SK-N-SH (cell line): ENCODE measurements at regions not wholly inside any gene's neighbourhood (a gene's known extent, or its start where the extent isn't known, plus 50 kb on each side); places are given as distances from the start of the nearest gene placed in this dataset.

ENCODE experiments used
- CTCF ChIA-PET: fragments of 300-600, 350-600 bp; formaldehyde crosslinking; extraction: SDS; loops from one replicate; lab custom pipeline; 2021; lab: Yijun Ruan, JAX
- POLR2A ChIA-PET: fragments of 350-600 bp; sonication (Branson Sonifier 250); formaldehyde crosslinking; extraction: SDS; loops from one replicate; lab custom pipeline; 2020; ENCODE audit warnings: antibody characterized with exemption, inconsistent platforms; lab: Yijun Ruan, JAX
- DNase-seq: peaks from one replicate; pipeline ENCODE4 v3.0.0; 2012
- H2AFZ ChIP-seq: fragments of 200-600 bp; sonication (generic); 2 replicates; pipeline ENCODE4 v1.8.1; 2016; ENCODE audit warnings: antibody characterized with exemption, mild to moderate bottlenecking, low read depth
- H3F3A ChIP-seq: fragments of 200-600 bp; sonication (generic); replicated peaks from 2 replicates; pipeline ENCODE3; 2016; ENCODE audit warnings: antibody characterized with exemption, mild to moderate bottlenecking; ENCODE audit not compliant: insufficient read depth
- H3K27ac ChIP-seq, 2 experiments: fragments of 200-500 bp in 1 of 2; fragments of 200-600 bp in 1 of 2; sonication (Bioruptor generic) in 1 of 2; sonication (generic), shearing (Covaris generic) in 1 of 2; 2 replicates each; pipeline versions ENCODE4 v1.5.1 to v1.6.1; 2014 to 2016; ENCODE audit warnings: low read depth in 2 of 2, inconsistent platforms in 1 of 2, low read length in 1 of 2, mild to moderate bottlenecking in 1 of 2, mixed read lengths in 1 of 2
- H3K27me3 ChIP-seq: fragments of 200-600 bp; sonication (generic), shearing (Covaris generic); 2 replicates; pipeline ENCODE4 v1.6.1; 2016; ENCODE audit warnings: mixed run types; ENCODE audit not compliant: insufficient read depth
- H3K36me3 ChIP-seq, 2 experiments: fragments of 200-500 bp in 1 of 2; fragments of 200-600 bp in 1 of 2; sonication (Bioruptor generic) in 1 of 2; sonication (generic) in 1 of 2; replicated peaks in 1 of 2; 2 replicates each; pipeline versions ENCODE3 to v1.5.1; 2014 to 2016; ENCODE audit warnings: low read length in 1 of 2, mild to moderate bottlenecking in 1 of 2; ENCODE audit not compliant: insufficient read depth in 2 of 2, control insufficient read depth in 1 of 2
- H3K4me1 ChIP-seq, 2 experiments: fragments of 200-500 bp in 1 of 2; fragments of 200-600 bp in 1 of 2; sonication (Bioruptor generic) in 1 of 2; sonication (generic), shearing (Covaris generic) in 1 of 2; 2 replicates each; pipeline versions ENCODE4 v1.5.1 to v1.6.1; 2014 to 2016; ENCODE audit warnings: low read depth in 1 of 2, low read length in 1 of 2, mixed run types in 1 of 2; ENCODE audit not compliant: insufficient read depth in 2 of 2, control insufficient read depth in 1 of 2
- H3K4me2 ChIP-seq: fragments of 200-600 bp; sonication (generic), shearing (Covaris generic); 2 replicates; pipeline ENCODE4 v1.6.1; 2017; ENCODE audit warnings: mixed run types
- H3K4me3 ChIP-seq, 2 experiments: fragments of 200-500 bp in 1 of 2; fragments of 200-600 bp in 1 of 2; sonication (Bioruptor generic) in 1 of 2; sonication (generic), shearing (Covaris generic) in 1 of 2; 2 replicates each; pipeline versions ENCODE4 v1.5.1 to v1.8.1; 2014 to 2016; ENCODE audit warnings: low read depth in 2 of 2, inconsistent platforms in 1 of 2, low read length in 1 of 2, mild to moderate bottlenecking in 1 of 2, mixed read lengths in 1 of 2, moderate library complexity in 1 of 2
- H3K79me2 ChIP-seq: fragments of 200-600 bp; sonication (generic); 2 replicates; pipeline ENCODE4 v1.8.1; 2017; ENCODE audit warnings: mild to moderate bottlenecking; ENCODE audit not compliant: insufficient read depth
- H3K9ac ChIP-seq: fragments of 200-600 bp; sonication (generic); 2 replicates; pipeline ENCODE4 v1.6.1; 2017; ENCODE audit warnings: mixed run types
- H3K9me2 ChIP-seq: fragments of 200-600 bp; sonication (generic); 2 replicates; pipeline ENCODE4 v1.6.1; 2017; ENCODE audit warnings: mixed run types
- H3K9me3 ChIP-seq: fragments of 200-600 bp; sonication (generic); 2 replicates; pipeline ENCODE4 v1.6.1; 2017; ENCODE audit warnings: mixed run types, mild to moderate bottlenecking, moderate library complexity
- H4K20me1 ChIP-seq: fragments of 200-600 bp; sonication (generic); 2 replicates; pipeline ENCODE4 v1.6.1; 2017; ENCODE audit warnings: mild to moderate bottlenecking, mixed run types; ENCODE audit not compliant: insufficient read depth
- EP300 ChIP-seq, 2 experiments: IDR thresholded peaks; 2 replicates each; pipeline versions ENCODE4 v1.4.0 to v1.6.1; 2012; ENCODE audit warnings: borderline replicate concordance in 1 of 2, low read depth in 1 of 2, low read length in 1 of 2
- FOSL2 ChIP-seq: IDR thresholded peaks from 2 replicates; pipeline ENCODE4 v1.4.0; 2012; ENCODE audit warnings: low read depth, mild to moderate bottlenecking, moderate library complexity, borderline replicate concordance
- FOXJ3 ChIP-seq: sonication (generic); formaldehyde crosslinking; IDR thresholded peaks from 2 replicates; pipeline ENCODE4 v1.5.1; 2020; ENCODE audit warnings: mild to moderate bottlenecking, missing genetic modification reagents
- FOXM1 ChIP-seq: IDR thresholded peaks from 2 replicates; pipeline ENCODE4 v1.4.0; 2012; ENCODE audit warnings: low read depth, mild to moderate bottlenecking
- GATA2 ChIP-seq: sonication (generic); formaldehyde crosslinking; IDR thresholded peaks from 2 replicates; pipeline ENCODE4 v1.5.0; 2020; ENCODE audit warnings: mild to moderate bottlenecking, missing genetic modification reagents
- IRF3 ChIP-seq: fragments of 150-350 bp; IDR thresholded peaks from 2 replicates; pipeline ENCODE4 v1.6.1; 2016; ENCODE audit warnings: mild to moderate bottlenecking, low read depth, low read length
- JUND ChIP-seq: IDR thresholded peaks from 2 replicates; pipeline ENCODE4 v1.4.0; 2012
- MEF2A ChIP-seq: IDR thresholded peaks from 2 replicates; pipeline ENCODE4 v1.4.0; 2012; ENCODE audit warnings: low read depth, borderline replicate concordance
- NFIC ChIP-seq: IDR thresholded peaks from 2 replicates; pipeline ENCODE4 v1.4.0; 2012; ENCODE audit warnings: borderline replicate concordance
- NRF1 ChIP-seq: IDR thresholded peaks from 2 replicates; pipeline ENCODE4 v1.6.1; 2012; ENCODE audit warnings: low read depth, mild to moderate bottlenecking, low read length
- REST ChIP-seq: IDR thresholded peaks from 2 replicates; pipeline ENCODE4 v1.6.1; 2012; ENCODE audit warnings: mild to moderate bottlenecking, low read depth, low read length, moderate library complexity
- TCF12 ChIP-seq: IDR thresholded peaks from 2 replicates; pipeline ENCODE4 v1.4.0; 2012
- TEAD4 ChIP-seq: IDR thresholded peaks from 2 replicates; pipeline ENCODE4 v1.4.0; 2012; ENCODE audit warnings: mild to moderate bottlenecking, borderline replicate concordance; ENCODE audit not compliant: insufficient read depth
- YY1 ChIP-seq: IDR thresholded peaks from 2 replicates; pipeline ENCODE4 v1.4.0; 2012; ENCODE audit warnings: low read depth, mild to moderate bottlenecking
- ZBTB33 ChIP-seq: IDR thresholded peaks from 2 replicates; pipeline ENCODE4 v1.4.0; 2012; ENCODE audit warnings: low read depth, borderline replicate concordance
- WGBS: methylation state at CpG from one replicate; pipeline ENCODE4 v1.1.6; 2017; ENCODE audit warnings: low lambda C conversion rate; 5-methylcytosine and 5-hydroxymethylcytosine counted together

GRCh38 chr7:46179061-46179610 is 258.1 kb upstream of the IGFBP3 start:
- Histone ChIP-seq H3K79me2 (no peaks in the 10 kb centered on the region), H3K27ac (peak overlapping the region in 1 of 2 experiments; percentile 27; a peak in 1 of 4 replicates), H4K20me1 (no peaks in the 10 kb centered on the region), H3K9ac (no peak overlapping the region), H3K4me1 (peaks cover 0 to 10% of the 10 kb centered on the region in 2 experiments; a peak in 2 of 4 replicates), H2AFZ (no peak overlapping the region; the same call in 1 of the 2 replicates), H3K4me2 (peak overlapping the region; percentile 26; the same call in 1 of the 2 replicates), H3K9me3 (no peaks in the 10 kb centered on the region), H3K27me3 (no peaks in the 10 kb centered on the region), H3K9me2 (no peaks in the 10 kb centered on the region), H3K4me3 (no peak overlapping the region), H3F3A (peaks cover 8% of the 10 kb centered on the region), H3K36me3 (no peaks in the 10 kb centered on the region)
- CTCF ChIA-PET = interaction anchor here (1.1 kb wide), 1 partner anchor 256 kb away, joined by 3 read pairs; no protein-coding TSS in a partner anchor
- no peak for TF ChIP-seq JUND
- WGBS = 77% methylated on average over 2 of the region's 2 CpGs
- no peak for DNase-seq
- POLR2A ChIA-PET = no interaction called here

- no peak for DNase-seq
- Histone ChIP-seq H3K9me3 (no peaks in the 10 kb centered on the region), H3F3A (peaks cover 8% of the 10 kb centered on the region), H2AFZ (no peak overlapping the region; the same call in 1 of the 2 replicates), H3K4me3 (no peak overlapping the region), H3K27me3 (no peaks in the 10 kb centered on the region), H3K4me2 (peak overlapping the region; percentile 26; the same call in 1 of the 2 replicates), H3K9me2 (no peaks in the 10 kb centered on the region), H3K9ac (no peak overlapping the region), H4K20me1 (no peaks in the 10 kb centered on the region), H3K79me2 (no peaks in the 10 kb centered on the region), H3K27ac (peak overlapping the region in 1 of 2 experiments; percentile 27; a peak in 1 of 4 replicates), H3K36me3 (no peaks in the 10 kb centered on the region), H3K4me1 (peaks cover 0 to 10% of the 10 kb centered on the region in 2 experiments; a peak in 3 of 4 replicates)
- TF ChIP-seq TCF12 (no peak), FOSL2 (peak; percentile 44; the same call in 1 of the 2 replicates), IRF3 (no peak)
- POLR2A ChIA-PET = no interaction called here
- CTCF ChIA-PET = interaction anchor here (1.1 to 1.4 kb wide), 2 partner anchors 65 to 255 kb away, joined by 3 read pairs; no protein-coding TSS in a partner anchor
Measured at GRCh38 chr7:46178661-46179060, 257.6 kb upstream of the IGFBP3 start.

- 66% methylated on average over 2 of the region's 2 CpGs for WGBS
- Histone ChIP-seq H3K27ac (no peak overlapping the region), H3F3A (peaks cover 8% of the 10 kb centered on the region), H3K79me2 (no peaks in the 10 kb centered on the region), H3K36me3 (no peaks in the 10 kb centered on the region), H3K4me1 (peaks cover 0 to 10% of the 10 kb centered on the region in 2 experiments; a peak in 3 of 4 replicates), H4K20me1 (no peaks in the 10 kb centered on the region), H3K4me2 (no peak overlapping the region), H3K27me3 (no peaks in the 10 kb centered on the region), H3K9me2 (no peaks in the 10 kb centered on the region), H3K9me3 (no peaks in the 10 kb centered on the region), H3K4me3 (no peak overlapping the region), H2AFZ (no peak overlapping the region), H3K9ac (no peak overlapping the region)
- no peak for DNase-seq
- ChIA-PET POLR2A (no interaction called here), CTCF (interaction anchor here (1.4 kb wide), 1 partner anchor 66 kb away, joined by 3 read pairs; no protein-coding TSS in a partner anchor)
- no peak for TF ChIP-seq ZBTB33
- TF ChIP-seq YY1 = no peak
- no peak for TF ChIP-seq TCF12
- TF ChIP-seq NFIC = no peak
- TF ChIP-seq REST = no peak
- TF ChIP-seq TEAD4 = no peak
- no peak for TF ChIP-seq NRF1
- TF ChIP-seq GATA2 = no peak
- no peak for TF ChIP-seq EP300 (IDR thresholded peaks at IDR 0.05; ENCODE audit: borderline replicate concordance in 1 of 2, low read depth in 1 of 2, low read length in 1 of 2)
- no peak for TF ChIP-seq FOXJ3 (CRISPR knock-in tag)
- no peak for TF ChIP-seq FOXM1
- no peak for TF ChIP-seq MEF2A
Measured at GRCh38 chr7:46177821-46178220, 256.7 kb upstream of the IGFBP3 start.
